ENCODE measurements at regions not wholly inside any gene's neighbourhood (a gene's known extent, or its start where the extent isn't known, plus 50 kb on each side); places are given as distances from the start of the nearest gene placed in this dataset.
"Not testable (repeated sequence)": the region's sequence is repeated elsewhere in the genome, so short reads cannot be mapped to it uniquely, and the experiment has no call there.

- DNase-seq (ENCODE audit: low read depth): no peak
Measured at GRCh38 chr9:31243386-31243785, 1141.1 kb upstream of the ACO1 start.

GRCh38 chr9:31248156-31248555 lies 1136.3 kb upstream of the ACO1 start:
- DNase-seq (ENCODE audit: low read depth): no peak

GRCh38 chr9:31251386-31251785 lies 1133.1 kb upstream of the ACO1 start:
- DNase-seq (ENCODE audit: low read depth): no peak

- DNase-seq (ENCODE audit: low read depth): no peak
Measured at GRCh38 chr9:31253800-31254762, 1130.4 kb upstream of the ACO1 start.

- DNase-seq (ENCODE audit: low read depth): no peak
Measured at GRCh38 chr9:31255211-31255610, 1129.2 kb upstream of the ACO1 start.

- DNase-seq (ENCODE audit: low read depth): no peak
Measured at GRCh38 chr9:31259824-31260223, 1124.6 kb upstream of the ACO1 start.

- DNase-seq (ENCODE audit: low read depth): no peak
Measured at GRCh38 chr9:31272456-31273295, 1111.8 kb upstream of the ACO1 start.

- DNase-seq (ENCODE audit: low read depth): no peak
Measured at GRCh38 chr9:31275419-31275818, 1109.0 kb upstream of the ACO1 start.

- no peak for DNase-seq (ENCODE audit: low read depth)
Measured at GRCh38 chr9:31290731-31291130, 1093.7 kb upstream of the ACO1 start.

GRCh38 chr9:31302620-31303418 lies 1081.6 kb upstream of the ACO1 start:
- DNase-seq (ENCODE audit: low read depth): no peak

- no peak for DNase-seq (ENCODE audit: low read depth)
Measured at GRCh38 chr9:31304576-31304975, 1079.9 kb upstream of the ACO1 start.

- DNase-seq (ENCODE audit: low read depth): no peak
Measured at GRCh38 chr9:31314241-31314640, 1070.2 kb upstream of the ACO1 start.

GRCh38 chr9:31320494-31320893 lies 1063.9 kb upstream of the ACO1 start:
- DNase-seq (ENCODE audit: low read depth): no peak

GRCh38 chr9:31321256-31321655 lies 1063.2 kb upstream of the ACO1 start:
- DNase-seq (ENCODE audit: low read depth): no peak

GRCh38 chr9:31321686-31322085 lies 1062.8 kb upstream of the ACO1 start:
- no peak for DNase-seq (ENCODE audit: low read depth)

GRCh38 chr9:31323726-31324444 lies 1060.6 kb upstream of the ACO1 start:
- DNase-seq (ENCODE audit: low read depth): no peak

- no peak for DNase-seq (ENCODE audit: low read depth)
Measured at GRCh38 chr9:31325778-31326177, 1058.7 kb upstream of the ACO1 start.

- DNase-seq (ENCODE audit: low read depth): not testable (repeated sequence)
Measured at GRCh38 chr9:31326883-31327282, 1057.6 kb upstream of the ACO1 start.

GRCh38 chr9:31334837-31335528 lies 1049.5 kb upstream of the ACO1 start:
- no peak for DNase-seq (ENCODE audit: low read depth)

- no peak for DNase-seq (ENCODE audit: low read depth)
Measured at GRCh38 chr9:31335529-31336234, 1048.8 kb upstream of the ACO1 start.
